Activated T-cell treated with anti-CD3 and anti-CD28 coated beads, Interleukin-2, amount 50 U/mL, for 24 hours (primary cell): ENCODE measurements at regions not wholly inside any gene's neighbourhood (a gene's known extent, or its start where the extent isn't known, plus 50 kb on each side); places are given as distances from the start of the nearest gene placed in this dataset.

ENCODE experiments used
- DNase-seq: peaks from one replicate; pipeline ENCODE4 v3.0.0-alpha.2; 2020
- H3K27ac Mint-ChIP-seq: 2 replicates; pipeline ENCODE4 v1.8.0; 2020; ENCODE audit warnings: mild to moderate bottlenecking, mixed read lengths
- H3K27me3 Mint-ChIP-seq: 2 replicates; pipeline ENCODE4 v1.8.0; 2020; ENCODE audit warnings: mixed read lengths
- H3K36me3 Mint-ChIP-seq: 2 replicates; pipeline ENCODE4 v1.8.0; 2020; ENCODE audit warnings: low read depth, mixed read lengths
- H3K4me1 Mint-ChIP-seq: 2 replicates; pipeline ENCODE4 v1.8.0; 2020; ENCODE audit warnings: low read depth, mixed read lengths
- H3K4me3 Mint-ChIP-seq: 2 replicates; pipeline ENCODE4 v1.8.0; 2020; ENCODE audit warnings: mild to moderate bottlenecking, moderate library complexity, mixed read lengths
- H3K9me3 Mint-ChIP-seq: 2 replicates; pipeline ENCODE4 v1.8.0; 2020; ENCODE audit warnings: mixed read lengths

DNA sequence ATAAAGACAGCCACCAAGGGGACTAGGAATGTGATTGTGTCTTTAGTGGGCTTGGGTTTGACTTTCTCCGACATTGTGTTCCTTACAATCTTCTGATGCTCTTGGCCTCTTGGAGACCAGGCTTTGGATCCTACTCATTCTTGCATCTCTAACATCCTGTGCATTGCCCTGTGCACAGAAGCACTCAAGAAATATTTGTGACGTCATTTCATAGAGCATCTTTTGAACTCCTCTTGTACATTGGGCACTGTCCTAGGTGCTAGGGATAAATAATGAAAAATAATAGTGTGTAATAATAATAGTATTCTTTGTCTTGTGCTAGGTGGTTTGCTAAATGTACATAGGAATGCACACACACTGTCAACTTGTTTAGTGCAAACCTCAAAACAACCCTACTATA is 108.8 kb upstream of the LHX5 start:
- Mint-ChIP-seq H3K27ac (no peak overlapping the region), H3K4me1 (no peaks in the 10 kb centered on the region), H3K9me3 (peaks cover 4% of the 10 kb centered on the region), H3K36me3 (no peaks in the 10 kb centered on the region), H3K4me3 (no peak overlapping the region), H3K27me3 (peaks cover 51% of the 10 kb centered on the region)
- no peak for DNase-seq

DNA sequence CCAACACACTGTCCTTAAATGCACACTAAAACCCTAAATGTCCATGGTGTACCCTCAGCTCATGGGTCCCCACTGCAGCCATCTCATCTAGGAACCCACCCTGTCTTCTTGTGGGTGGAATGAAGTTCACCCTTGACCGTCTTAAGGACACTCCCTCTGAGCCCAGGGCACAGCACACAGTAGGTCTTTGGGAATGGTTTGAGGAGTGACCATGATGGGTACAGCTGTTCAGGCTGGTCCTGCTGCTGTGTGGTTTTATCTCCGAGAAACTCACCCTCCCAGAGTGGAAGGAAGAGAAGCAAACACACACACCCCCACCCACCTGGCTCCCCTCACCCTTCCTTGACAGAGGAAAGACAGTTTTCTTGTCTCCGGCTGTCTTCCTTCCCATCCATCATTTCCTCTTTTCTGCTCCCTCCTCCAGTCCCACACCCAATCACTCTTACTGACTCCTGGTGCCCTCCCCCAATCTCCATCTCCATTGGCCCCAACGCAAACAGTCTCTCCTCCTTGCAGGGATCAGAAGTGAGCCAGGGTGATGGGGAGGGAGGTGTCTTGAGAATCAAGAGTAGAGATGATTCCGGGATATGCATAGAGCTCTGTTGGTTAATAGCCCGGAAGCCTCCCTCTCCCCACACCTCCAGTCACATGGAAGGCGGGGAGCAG is 105.9 kb upstream of the LHX5 start:
- H3K36me3 Mint-ChIP-seq: no peaks in the 10 kb centered on the region
- no peak overlapping the region for H3K27ac Mint-ChIP-seq
- H3K27me3 Mint-ChIP-seq: peaks cover 50% of the 10 kb centered on the region
- no peak for DNase-seq
- H3K9me3 Mint-ChIP-seq: peaks cover 4% of the 10 kb centered on the region
- no peaks in the 10 kb centered on the region for H3K4me1 Mint-ChIP-seq
- no peak overlapping the region for H3K4me3 Mint-ChIP-seq

DNA sequence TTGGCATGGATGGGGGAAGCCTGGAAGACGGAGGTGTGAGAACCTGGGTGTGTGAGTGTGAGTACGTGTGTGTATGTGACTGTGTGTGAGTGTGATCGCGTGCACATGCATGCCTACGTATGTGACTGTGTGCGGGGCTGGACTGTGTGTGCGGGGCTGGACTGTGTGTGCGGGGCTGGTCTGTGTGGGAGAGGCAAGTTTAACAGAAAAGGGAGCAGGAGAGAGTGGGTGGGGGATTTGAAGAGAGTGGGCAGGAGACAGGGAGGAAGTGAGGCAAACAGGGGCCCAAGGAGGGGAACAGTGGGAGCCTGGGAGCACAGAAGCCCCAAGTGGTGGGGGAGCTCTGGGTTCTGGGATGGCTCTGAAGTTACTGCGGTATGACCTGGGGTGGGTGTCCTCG is 103.7 kb upstream of the LHX5 start:
- Mint-ChIP-seq H3K4me1 (no peaks in the 10 kb centered on the region), H3K4me3 (no peak overlapping the region), H3K27ac (no peak overlapping the region), H3K27me3 (peaks cover 41% of the 10 kb centered on the region), H3K36me3 (no peaks in the 10 kb centered on the region), H3K9me3 (no peaks in the 10 kb centered on the region)
- no peak for DNase-seq

DNA sequence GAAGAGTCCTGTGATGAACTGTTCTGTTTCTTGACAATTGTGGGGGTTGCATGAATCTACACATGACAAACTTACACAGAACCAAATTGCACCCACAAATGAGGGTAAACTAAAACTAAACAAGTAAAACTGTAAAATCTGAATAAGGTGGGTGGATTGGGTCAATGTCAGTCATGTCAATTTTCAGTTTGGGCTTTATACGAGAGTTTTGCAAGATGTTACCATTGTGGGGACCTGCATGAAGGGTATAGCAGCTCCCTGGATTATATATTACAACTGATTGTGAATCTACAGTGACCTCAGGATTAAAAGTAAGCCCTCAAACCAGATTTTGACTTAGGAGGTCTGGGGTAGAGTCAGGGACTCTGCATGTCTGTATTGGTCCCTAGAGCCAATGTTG is 101.5 kb upstream of the LHX5 start:
- Mint-ChIP-seq H3K4me3 (no peak overlapping the region), H3K36me3 (no peaks in the 10 kb centered on the region), H3K9me3 (no peaks in the 10 kb centered on the region), H3K27me3 (peaks cover 30% of the 10 kb centered on the region), H3K4me1 (no peaks in the 10 kb centered on the region), H3K27ac (no peak overlapping the region)
- no peak for DNase-seq

DNA sequence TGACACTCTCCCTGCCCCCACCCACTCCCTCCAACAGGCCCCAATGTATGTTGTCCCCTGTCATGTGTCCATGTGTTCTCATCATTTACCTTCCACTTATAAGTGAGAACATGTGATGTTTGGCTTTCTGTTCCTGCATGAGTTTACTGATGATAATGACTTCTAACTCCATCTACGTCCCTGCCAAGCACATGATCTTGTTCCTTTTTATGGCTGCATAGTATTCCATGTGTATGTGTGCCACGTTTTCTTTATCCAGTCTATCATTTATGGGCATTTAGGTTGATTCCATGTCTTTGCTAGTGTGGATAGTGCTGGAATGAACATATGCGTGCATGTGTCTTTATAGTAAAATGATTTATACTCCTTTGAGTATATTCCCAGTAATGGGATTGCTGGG is 100.0 kb upstream of the LHX5 start:
- no peaks in the 10 kb centered on the region for H3K9me3 Mint-ChIP-seq

DNA sequence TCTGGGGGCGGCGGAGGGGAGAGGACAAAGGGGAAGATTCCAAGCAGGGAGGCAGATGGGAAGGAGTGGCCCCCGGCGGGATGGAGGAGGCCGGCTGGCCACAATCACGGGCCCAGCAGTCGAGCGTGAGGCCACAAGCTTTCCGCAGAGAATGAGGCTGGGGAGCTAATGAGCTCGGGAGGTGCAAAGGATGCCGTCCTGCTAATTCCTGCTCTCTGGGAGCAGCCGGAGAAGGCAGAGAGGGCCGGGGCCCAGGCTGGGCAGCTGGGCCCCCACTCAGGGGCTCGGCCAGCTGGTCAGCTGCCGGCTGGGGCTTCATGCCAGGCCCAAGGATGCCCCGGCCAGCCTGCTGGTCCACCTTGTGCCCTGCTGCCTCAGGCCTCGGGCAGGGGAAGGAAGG is 98.1 kb upstream of the LHX5 start:
- Mint-ChIP-seq H3K27me3 (peaks cover 18% of the 10 kb centered on the region), H3K4me3 (no peak overlapping the region), H3K4me1 (no peaks in the 10 kb centered on the region), H3K36me3 (no peaks in the 10 kb centered on the region), H3K9me3 (no peaks in the 10 kb centered on the region), H3K27ac (no peak overlapping the region)
- DNase-seq: no peak

More for the DNA sequence above, 100.0 kb upstream of the LHX5 start:
- H3K27me3 Mint-ChIP-seq: peaks cover 19% of the 10 kb centered on the region
- no peaks in the 10 kb centered on the region for H3K36me3 Mint-ChIP-seq
- DNase-seq: no peak
- H3K4me3 Mint-ChIP-seq: no peak overlapping the region
- H3K4me1 Mint-ChIP-seq: no peaks in the 10 kb centered on the region
- H3K27ac Mint-ChIP-seq: no peak overlapping the region

DNA sequence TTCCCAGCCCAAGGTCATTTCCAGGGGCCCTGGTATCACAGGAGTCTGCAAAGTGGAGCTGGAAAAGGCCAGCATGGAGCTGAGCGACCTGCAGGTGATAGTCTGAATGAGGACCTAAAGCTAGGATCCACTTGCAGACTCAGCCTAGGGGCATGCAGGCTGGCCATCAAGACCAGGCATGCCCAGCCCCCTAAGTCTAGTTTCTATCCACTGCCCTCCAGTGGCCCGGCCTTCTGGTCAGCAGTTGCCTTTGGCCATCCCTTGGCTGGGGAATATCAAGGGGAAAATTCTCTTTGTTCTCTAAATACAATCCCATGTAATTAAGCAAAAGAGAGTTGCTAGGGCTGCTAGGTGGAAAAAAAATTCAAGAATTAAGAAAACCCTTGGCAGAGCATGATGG is 96.3 kb upstream of the LHX5 start:
- Mint-ChIP-seq H3K9me3 (no peaks in the 10 kb centered on the region), H3K27ac (no peak overlapping the region), H3K4me1 (no peaks in the 10 kb centered on the region), H3K36me3 (no peaks in the 10 kb centered on the region), H3K27me3 (peaks cover 30% of the 10 kb centered on the region), H3K4me3 (no peak overlapping the region)
- DNase-seq: no peak

DNA sequence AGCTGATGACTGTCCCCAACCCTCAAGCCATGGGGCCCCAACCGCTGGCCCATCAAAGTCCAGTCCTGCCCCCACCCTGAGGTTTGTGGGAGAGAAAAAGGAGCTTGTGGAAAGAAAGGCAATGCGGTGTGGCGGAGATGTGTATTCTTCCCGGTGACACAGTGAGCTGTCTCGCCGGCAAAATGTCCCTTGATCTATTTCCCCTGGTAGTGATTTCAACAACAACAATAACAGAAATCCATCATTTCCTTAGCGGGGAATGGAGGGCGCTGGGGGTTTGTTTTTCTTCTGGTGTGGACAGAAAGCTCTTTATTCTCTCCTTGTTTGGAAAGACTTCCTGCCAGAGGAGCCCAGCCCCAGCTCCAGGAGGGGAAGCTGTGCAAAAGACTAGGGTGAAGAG is 93.7 kb upstream of the LHX5 start:
- no peaks in the 10 kb centered on the region for H3K9me3 Mint-ChIP-seq
- no peak overlapping the region for H3K4me3 Mint-ChIP-seq
- H3K27me3 Mint-ChIP-seq: peaks cover 35% of the 10 kb centered on the region
- no peak overlapping the region for H3K27ac Mint-ChIP-seq
- DNase-seq: no peak
- no peaks in the 10 kb centered on the region for H3K4me1 Mint-ChIP-seq
- no peaks in the 10 kb centered on the region for H3K36me3 Mint-ChIP-seq

DNA sequence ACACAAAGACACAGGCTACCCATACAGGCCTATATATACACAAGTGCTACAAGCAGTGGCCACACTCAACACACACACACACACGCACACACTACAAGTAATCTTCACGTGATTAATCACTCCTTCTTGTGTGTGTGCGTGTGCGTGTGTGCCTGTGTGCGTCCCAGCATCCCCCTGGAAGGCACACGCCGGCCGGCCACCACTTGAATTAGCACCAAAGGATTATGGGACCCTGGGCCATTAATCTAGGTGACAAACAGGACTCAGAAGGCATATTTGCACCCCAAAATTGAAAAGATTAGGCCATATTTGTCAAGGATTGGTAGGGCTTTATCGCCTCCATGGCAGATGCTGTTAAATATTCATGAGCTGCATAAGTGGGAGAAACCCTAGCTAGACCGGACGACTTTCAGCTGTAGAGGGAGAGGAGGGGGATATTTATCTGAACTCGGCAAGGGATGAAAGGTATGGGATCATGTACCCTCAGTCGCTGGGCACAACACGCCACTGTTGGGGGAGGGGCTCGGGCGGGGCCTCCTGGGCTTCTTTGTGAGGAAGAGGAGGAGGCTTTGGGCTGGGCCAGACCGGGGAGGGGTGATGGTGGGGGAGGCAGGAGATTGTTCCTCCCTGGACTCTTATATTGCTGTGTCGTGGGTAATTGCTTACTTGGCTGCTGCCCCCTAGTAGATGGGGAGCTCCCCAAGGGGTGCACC is 89.6 kb upstream of the LHX5 start:
- H3K27ac Mint-ChIP-seq: no peak overlapping the region
- H3K36me3 Mint-ChIP-seq: no peaks in the 10 kb centered on the region
- no peaks in the 10 kb centered on the region for H3K4me1 Mint-ChIP-seq
- H3K4me3 Mint-ChIP-seq: no peak overlapping the region
- H3K27me3 Mint-ChIP-seq: peaks cover 45% of the 10 kb centered on the region
- H3K9me3 Mint-ChIP-seq: no peaks in the 10 kb centered on the region
- DNase-seq: no peak

DNA sequence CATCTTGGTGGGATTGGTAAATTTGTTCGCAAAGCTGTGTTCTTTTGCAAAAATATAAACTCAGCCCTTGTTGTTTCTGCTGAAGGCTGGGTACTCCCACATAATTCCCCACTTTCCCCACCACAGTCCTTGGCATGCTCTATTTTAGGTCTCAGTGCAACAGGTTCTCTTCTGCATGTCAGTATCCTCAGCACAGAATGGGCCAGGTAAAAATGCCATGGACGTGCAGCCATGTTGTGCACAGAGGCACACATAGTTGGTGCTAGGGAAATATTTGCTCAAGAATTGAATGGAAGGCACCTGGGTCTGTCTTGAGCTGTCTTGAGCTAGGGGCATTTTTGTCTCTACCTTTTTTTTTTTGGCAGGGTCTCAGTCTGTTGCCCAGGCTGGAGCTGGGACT is 87.8 kb upstream of the LHX5 start:
- no peaks in the 10 kb centered on the region for H3K9me3 Mint-ChIP-seq
- H3K27me3 Mint-ChIP-seq: peaks cover 32% of the 10 kb centered on the region
- no peak overlapping the region for H3K4me3 Mint-ChIP-seq
- DNase-seq: no peak
- no peaks in the 10 kb centered on the region for H3K36me3 Mint-ChIP-seq
- H3K27ac Mint-ChIP-seq: no peak overlapping the region
- H3K4me1 Mint-ChIP-seq: no peaks in the 10 kb centered on the region

DNA sequence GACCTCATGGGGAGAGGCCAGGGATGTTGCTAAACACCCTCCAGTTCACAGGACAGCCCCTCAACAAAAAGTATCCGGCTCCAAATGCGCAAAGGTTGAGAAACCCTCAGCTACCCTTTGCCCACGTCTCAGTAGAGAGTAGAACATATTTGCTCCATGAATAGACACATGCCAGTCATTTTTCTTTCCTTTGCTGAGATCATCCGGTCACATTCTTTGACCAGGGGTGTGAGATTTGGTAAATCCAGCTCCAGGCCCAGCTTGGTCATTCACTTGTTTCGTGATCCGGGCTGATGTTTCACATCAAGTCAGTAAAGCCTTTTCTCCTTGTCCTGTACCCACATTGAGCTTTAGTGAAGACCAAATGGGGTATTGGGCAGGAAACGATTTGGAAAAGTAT is 83.6 kb upstream of the LHX5 start:
- Mint-ChIP-seq H3K27me3 (peaks cover 22% of the 10 kb centered on the region), H3K27ac (no peak overlapping the region), H3K9me3 (no peaks in the 10 kb centered on the region), H3K4me1 (no peaks in the 10 kb centered on the region), H3K4me3 (no peak overlapping the region), H3K36me3 (no peaks in the 10 kb centered on the region)
- no peak for DNase-seq

DNA sequence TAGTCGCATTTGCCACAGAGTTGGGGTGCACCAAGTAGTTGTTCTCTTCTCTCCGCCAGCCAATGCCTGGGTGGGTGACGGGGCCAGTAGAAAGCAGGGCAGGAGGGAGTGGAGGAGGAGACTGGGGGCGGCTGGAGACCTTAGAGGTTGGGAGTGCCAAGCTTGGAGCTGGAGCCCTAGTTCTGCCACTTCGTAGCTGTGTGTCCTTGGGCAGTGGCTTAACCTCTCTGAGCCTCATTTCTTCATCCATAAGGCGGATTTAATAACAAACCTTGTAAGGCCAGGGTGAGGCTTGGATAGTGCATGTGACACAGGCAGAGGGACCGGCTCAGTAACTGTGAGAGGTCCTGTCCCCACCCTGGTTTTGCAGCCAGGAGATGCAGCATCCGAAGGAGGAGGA is 81.1 kb upstream of the LHX5 start:
- H3K4me1 Mint-ChIP-seq: no peaks in the 10 kb centered on the region
- H3K9me3 Mint-ChIP-seq: peaks cover 5% of the 10 kb centered on the region
- H3K27me3 Mint-ChIP-seq: peaks cover 18% of the 10 kb centered on the region
- no peak overlapping the region for H3K27ac Mint-ChIP-seq
- DNase-seq: no peak
- no peak overlapping the region for H3K4me3 Mint-ChIP-seq
- H3K36me3 Mint-ChIP-seq: no peaks in the 10 kb centered on the region

DNA sequence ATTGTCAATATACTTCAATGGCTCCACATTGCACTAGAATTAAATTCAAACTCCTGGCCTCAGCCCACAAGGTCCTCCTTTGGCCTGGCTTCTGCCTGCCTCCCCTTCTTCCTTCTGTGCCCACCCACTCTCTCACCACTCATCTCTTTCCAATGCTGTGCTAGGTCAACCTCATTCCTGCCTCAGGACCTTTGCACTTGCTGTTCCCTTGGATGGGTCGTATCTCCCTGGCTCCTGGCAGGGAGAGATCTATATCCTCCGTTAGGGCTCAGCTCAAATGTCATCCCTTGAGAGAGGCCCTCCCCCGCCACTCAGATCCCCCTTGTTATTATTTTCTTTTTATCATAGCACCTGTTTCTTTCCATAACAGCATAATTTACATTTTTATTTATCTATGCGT is 79.9 kb upstream of the LHX5 start:
- Mint-ChIP-seq H3K27me3 (peaks cover 24% of the 10 kb centered on the region), H3K27ac (no peak overlapping the region), H3K4me1 (no peaks in the 10 kb centered on the region), H3K9me3 (peaks cover 5% of the 10 kb centered on the region), H3K4me3 (no peak overlapping the region), H3K36me3 (no peaks in the 10 kb centered on the region)
- DNase-seq: no peak

DNA sequence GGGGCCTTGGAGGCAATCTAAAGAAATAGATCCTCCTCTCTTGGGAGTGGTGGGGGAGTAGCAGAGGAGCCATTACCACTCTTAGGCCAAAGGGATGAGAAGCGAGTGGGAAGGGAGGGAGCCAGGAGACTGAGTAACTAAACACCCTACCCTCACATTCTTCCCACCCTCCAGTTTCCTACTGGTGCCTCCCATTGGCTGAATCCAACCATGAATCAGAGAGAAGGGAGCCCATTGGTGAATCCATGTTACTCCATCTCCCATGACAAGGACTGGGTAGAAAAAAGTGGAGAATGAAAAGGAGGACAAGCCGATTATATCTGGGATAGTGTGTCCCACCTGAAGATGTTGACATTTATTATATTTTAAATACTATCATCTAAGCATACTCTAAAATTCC is 76.8 kb upstream of the LHX5 start:
- peaks cover 5% of the 10 kb centered on the region for H3K9me3 Mint-ChIP-seq
- no peaks in the 10 kb centered on the region for H3K36me3 Mint-ChIP-seq
- peaks cover 23% of the 10 kb centered on the region for H3K27me3 Mint-ChIP-seq
- H3K4me3 Mint-ChIP-seq: no peak overlapping the region
- no peaks in the 10 kb centered on the region for H3K4me1 Mint-ChIP-seq
- H3K27ac Mint-ChIP-seq: no peak overlapping the region
- no peak for DNase-seq

DNA sequence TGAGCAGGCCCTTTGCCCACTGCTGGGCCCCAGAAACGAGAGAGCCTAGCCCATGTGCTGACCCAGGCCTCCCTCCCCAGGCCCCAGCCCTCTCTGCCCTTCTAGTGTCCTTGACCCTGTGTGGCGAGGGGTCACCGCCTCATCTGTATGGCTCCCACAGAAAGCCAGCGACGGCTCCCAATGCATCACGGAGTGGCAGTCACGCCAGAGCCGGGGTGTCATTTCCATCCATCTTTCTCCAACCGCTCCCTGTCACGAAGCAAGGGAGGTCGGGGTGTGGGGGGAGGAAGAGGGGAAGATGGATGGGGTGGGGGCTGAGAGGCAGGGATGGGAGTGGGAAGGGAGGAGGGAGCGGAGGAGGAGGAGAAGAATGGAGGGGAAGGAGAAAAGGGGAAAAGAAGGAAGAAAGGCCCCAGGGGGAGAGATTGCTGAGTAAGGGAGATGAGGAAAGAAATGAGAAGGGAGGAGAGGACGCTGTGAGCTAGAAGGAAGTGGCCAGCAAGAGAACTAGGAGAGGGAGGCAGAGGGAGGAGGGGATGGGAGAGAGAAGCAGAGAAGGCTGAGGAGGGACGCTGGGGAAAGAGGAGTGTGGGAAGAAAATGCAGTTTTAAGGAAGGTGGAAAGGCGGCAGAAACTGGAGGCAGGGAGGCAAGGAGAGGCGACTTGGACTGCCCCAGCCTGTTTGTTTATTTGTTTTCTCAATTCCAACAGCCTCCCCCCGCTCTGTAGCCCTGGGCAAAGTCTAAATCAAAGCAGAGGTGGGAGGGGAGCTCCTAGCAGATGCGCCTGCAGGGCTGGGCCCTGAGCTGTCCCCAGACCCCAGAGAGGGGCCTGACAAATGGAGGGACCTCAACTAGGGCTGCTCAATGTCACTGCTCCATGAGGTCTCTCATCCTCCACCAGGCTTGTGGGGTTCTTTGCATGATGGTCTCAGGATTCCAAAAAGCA is 75.5 kb upstream of the LHX5 start:
- Mint-ChIP-seq H3K27ac (no peak overlapping the region), H3K4me3 (no peak overlapping the region), H3K27me3 (peaks cover 21% of the 10 kb centered on the region), H3K36me3 (no peaks in the 10 kb centered on the region), H3K9me3 (peaks cover 5% of the 10 kb centered on the region), H3K4me1 (no peaks in the 10 kb centered on the region)
- no peak for DNase-seq
